SH-SY5Y (cell line): ENCODE measurements at regions not wholly inside any gene's neighbourhood (a gene's known extent, or its start where the extent isn't known, plus 50 kb on each side); places are given as distances from the start of the nearest gene placed in this dataset.

Source experiments
- GATA2 ChIP-seq: IDR thresholded peaks from 2 replicates; pipeline ENCODE4 v1.6.1; 2011; ENCODE audit warnings: mild to moderate bottlenecking, low read depth, low read length
- GATA3 ChIP-seq: IDR thresholded peaks from 2 replicates; pipeline ENCODE4 v1.6.1; 2011; ENCODE audit warnings: low read depth, mild to moderate bottlenecking, low read length, moderate library complexity

DNA sequence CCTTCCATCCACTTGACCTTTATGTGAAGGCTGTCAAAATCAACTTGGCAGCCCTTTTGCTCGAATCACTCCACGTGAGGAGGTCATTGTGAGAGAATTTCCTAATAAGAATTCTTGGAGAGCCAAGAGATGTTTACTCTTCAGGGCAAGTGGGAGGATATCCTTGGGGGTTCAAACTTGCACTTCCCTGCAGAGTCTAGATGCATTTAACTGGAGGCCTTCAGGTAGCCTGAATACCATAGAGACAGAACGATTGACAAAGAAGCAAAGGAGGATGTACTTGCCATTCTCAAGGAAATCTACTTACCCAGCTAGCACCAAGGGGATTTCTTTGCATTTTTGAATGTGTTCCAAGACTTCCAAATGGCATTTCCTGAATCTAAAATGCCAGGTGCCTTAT lies 1702.6 kb upstream of the FLRT2 start:
- TF ChIP-seq GATA2 (no peak), GATA3 (no peak)
